ENCODE measurements at regions not wholly inside any gene's neighbourhood (a gene's known extent, or its start where the extent isn't known, plus 50 kb on each side); places are given as distances from the start of the nearest gene placed in this dataset.

DNA sequence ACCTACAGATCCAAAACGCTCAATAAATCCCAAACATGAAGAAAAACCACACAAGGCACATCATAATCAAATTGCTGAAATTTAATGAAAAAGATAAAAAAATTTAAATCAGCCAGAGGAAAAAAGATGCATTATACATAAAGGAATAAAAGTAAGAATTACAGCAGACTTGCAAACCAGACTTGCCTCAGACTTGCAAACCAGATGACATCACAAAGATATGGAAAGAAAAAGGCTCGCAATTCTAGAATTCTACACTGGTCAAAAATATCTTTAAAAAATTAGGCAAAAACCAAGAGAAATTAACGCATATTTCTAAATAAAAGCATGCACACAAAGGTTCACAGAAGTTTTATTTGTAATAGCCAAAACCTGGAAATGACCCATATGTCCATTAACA lies 188.0 kb upstream of the NAMPT start:
- TF ChIP-seq, protein P1, sequence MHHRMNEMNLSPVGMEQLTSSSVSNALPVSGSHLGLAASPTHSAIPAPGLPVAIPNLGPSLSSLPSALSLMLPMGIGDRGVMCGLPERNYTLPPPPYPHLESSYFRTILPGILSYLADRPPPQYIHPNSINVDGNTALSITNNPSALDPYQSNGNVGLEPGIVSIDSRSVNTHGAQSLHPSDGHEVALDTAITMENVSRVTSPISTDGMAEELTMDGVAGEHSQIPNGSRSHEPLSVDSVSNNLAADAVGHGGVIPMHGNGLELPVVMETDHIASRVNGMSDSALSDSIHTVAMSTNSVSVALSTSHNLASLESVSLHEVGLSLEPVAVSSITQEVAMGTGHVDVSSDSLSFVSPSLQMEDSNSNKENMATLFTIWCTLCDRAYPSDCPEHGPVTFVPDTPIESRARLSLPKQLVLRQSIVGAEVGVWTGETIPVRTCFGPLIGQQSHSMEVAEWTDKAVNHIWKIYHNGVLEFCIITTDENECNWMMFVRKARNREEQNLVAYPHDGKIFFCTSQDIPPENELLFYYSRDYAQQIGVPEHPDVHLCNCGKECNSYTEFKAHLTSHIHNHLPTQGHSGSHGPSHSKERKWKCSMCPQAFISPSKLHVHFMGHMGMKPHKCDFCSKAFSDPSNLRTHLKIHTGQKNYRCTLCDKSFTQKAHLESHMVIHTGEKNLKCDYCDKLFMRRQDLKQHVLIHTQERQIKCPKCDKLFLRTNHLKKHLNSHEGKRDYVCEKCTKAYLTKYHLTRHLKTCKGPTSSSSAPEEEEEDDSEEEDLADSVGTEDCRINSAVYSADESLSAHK (CRISPR knock-in tag; IDR thresholded peaks at IDR 0.05; ENCODE audit: borderline replicate concordance): no peak
- TF ChIP-seq, protein P2, sequence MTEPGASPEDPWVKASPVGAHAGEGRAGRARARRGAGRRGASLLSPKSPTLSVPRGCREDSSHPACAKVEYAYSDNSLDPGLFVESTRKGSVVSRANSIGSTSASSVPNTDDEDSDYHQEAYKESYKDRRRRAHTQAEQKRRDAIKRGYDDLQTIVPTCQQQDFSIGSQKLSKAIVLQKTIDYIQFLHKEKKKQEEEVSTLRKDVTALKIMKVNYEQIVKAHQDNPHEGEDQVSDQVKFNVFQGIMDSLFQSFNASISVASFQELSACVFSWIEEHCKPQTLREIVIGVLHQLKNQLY (CRISPR knock-in tag; IDR thresholded peaks at IDR 0.05): no peak
- TF ChIP-seq DR1 (CRISPR knock-in tag; IDR thresholded peaks at IDR 0.05) (no peak), ZNF224 (CRISPR knock-in tag; IDR thresholded peaks at IDR 0.05) (no peak)

Measured in HepG2 (cell line).